Astrocyte of the spinal cord (primary cell): ENCODE measurements at regions not wholly inside any gene's neighbourhood (a gene's known extent, or its start where the extent isn't known, plus 50 kb on each side); places are given as distances from the start of the nearest gene placed in this dataset.

Experiments used
- DNase-seq: peaks from one replicate; pipeline ENCODE4 v3.0.0; 2011; ENCODE audit warnings: low read depth, low spot score
- H3K4me3 ChIP-seq: 2 replicates; pipeline ENCODE4 v1.5.1; 2011; ENCODE audit warnings: low read depth, mild to moderate bottlenecking, low read length, moderate library complexity
- in situ Hi-C: cut with HindIII; loops from 2 replicates; pipeline ENCODE4 v1.10.0; 2017; ENCODE audit warnings: low sequenced_read_pairs
- TF ChIP-seq, protein P1 (sequence below): IDR thresholded peaks from 2 replicates; pipeline ENCODE4 v1.5.1; 2012; ENCODE audit warnings: low read depth, mild to moderate bottlenecking, low read length, inconsistent platforms

- in situ Hi-C loops = no loop called here
- no peak overlapping the region for H3K4me3 ChIP-seq
- TF ChIP-seq, protein P1, sequence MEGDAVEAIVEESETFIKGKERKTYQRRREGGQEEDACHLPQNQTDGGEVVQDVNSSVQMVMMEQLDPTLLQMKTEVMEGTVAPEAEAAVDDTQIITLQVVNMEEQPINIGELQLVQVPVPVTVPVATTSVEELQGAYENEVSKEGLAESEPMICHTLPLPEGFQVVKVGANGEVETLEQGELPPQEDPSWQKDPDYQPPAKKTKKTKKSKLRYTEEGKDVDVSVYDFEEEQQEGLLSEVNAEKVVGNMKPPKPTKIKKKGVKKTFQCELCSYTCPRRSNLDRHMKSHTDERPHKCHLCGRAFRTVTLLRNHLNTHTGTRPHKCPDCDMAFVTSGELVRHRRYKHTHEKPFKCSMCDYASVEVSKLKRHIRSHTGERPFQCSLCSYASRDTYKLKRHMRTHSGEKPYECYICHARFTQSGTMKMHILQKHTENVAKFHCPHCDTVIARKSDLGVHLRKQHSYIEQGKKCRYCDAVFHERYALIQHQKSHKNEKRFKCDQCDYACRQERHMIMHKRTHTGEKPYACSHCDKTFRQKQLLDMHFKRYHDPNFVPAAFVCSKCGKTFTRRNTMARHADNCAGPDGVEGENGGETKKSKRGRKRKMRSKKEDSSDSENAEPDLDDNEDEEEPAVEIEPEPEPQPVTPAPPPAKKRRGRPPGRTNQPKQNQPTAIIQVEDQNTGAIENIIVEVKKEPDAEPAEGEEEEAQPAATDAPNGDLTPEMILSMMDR = no peak
- no peak for DNase-seq
These were observed 118.6 kb downstream of the SYF2 start for GRCh38 chr1:25113731-25114130.

DNA sequence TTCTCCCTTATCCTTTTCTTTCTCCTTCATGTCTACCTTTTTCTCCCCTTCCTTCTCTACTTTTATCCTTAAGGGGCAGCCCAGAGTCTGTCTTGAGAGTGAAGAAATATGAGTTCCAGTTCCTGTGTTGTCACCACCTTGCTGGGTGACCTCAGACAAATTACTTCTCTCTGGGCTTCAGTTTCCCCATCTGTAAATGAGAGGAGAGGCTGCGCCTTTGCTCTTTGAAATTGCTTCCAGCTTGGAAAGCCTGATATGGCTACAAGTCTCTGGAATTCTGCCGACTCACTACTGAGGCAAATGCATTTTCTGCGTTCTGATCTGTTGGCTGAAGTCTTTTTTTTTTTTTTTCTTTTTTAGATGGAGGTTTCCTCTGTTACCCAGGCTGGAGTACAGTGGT is 119.2 kb downstream of the SYF2 start:
- in situ Hi-C loops = no loop called here
- no peak overlapping the region for H3K4me3 ChIP-seq
- TF ChIP-seq, protein P1 = no peak
- no peak for DNase-seq

DNA sequence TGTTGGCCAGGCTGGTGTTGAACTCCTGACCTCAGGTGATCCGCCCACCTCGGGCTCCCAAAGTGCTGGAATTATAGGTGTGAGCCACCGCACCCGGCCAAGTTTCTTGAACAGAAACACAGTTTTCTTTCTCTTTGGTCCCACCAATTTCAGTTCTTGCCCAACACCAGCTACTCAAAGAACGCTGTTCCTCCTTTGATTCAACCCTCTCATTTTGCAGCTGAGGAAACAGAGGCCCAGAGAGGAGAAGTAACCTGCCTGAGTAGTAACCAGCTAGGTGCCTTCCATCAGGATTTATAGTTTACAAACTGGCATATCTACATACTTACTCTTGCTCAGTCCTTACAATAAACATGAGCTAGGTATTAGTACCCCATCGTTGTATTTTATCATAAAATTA is 119.9 kb downstream of the SYF2 start:
- H3K4me3 ChIP-seq = no peak overlapping the region
- no peak for DNase-seq
- TF ChIP-seq, protein P1 = no peak
- in situ Hi-C loops = no loop called here

GRCh38 chr1:25111706-25112105 is 120.6 kb downstream of the SYF2 start:
- no peak overlapping the region for H3K4me3 ChIP-seq
- in situ Hi-C loops = no loop called here
- TF ChIP-seq, protein P1 = no peak
- no peak for DNase-seq

GRCh38 chr1:25110485-25110884 is 121.8 kb downstream of the SYF2 start:
- H3K4me3 ChIP-seq = no peak overlapping the region
- TF ChIP-seq, protein P1 = no peak
- DNase-seq = no peak
- in situ Hi-C loops = no loop called here

DNA sequence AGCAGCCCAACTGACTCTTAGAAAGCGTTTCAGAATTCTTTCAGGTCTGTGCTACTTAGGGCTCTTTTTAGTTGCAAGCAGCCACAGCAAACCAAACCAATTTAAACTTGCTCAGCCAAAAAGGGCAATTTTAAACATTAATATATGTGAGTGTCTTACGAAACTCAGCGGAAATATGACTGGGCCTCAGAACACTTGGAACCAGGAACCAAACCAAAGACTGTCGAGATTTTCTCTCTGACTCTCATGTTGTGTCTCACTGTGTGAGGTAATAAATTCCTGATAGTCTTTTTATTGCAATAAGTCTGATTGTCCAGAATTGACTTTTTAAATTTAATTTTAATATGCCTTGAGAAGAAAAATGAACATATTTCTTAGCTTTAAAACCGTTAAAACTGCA is 122.3 kb downstream of the SYF2 start:
- no peak for DNase-seq
- in situ Hi-C loops = no loop called here
- no peak overlapping the region for H3K4me3 ChIP-seq

More for the DNA sequence above, 122.3 kb downstream of the SYF2 start:
- TF ChIP-seq, protein P1 = no peak
